ENCODE measurements at regions not wholly inside any gene's neighbourhood (a gene's known extent, or its start where the extent isn't known, plus 50 kb on each side); places are given as distances from the start of the nearest gene placed in this dataset.

DNA sequence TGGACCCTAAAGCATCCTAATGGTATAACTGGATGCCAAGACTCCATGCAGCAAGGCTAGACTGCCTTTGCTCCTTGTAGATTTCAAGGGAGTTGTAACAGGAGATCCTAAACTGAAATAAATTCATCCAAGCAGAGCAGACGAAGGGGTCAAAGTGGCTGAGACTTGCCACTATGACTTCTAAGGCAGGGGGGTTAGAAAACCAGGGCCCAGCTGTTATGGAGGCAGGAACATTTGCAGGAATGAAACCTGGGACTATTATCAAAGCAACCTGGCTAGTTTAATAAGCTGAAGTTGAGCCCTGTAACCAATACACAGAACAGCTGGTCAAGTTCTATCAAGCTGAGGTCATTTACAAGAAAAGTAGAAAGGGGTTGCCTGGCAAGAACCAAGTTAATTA, 122.2 kb upstream of the TRPC6 start:
- Histone ChIP-seq H2BK5ac (ENCODE audit: low read depth, low read length) (no peak overlapping the region), H4K91ac (replicated peaks; ENCODE audit: insufficient read length, low read length) (no peak overlapping the region), H2BK15ac (ENCODE audit: low read length) (no peak overlapping the region), H3K79me1 (ENCODE audit: low read depth, low read length) (no peaks in the 10 kb centered on the region), H3K4ac (replicated peaks; ENCODE audit: insufficient read length, low read depth, low read length) (no peak overlapping the region), H2BK120ac (replicated peaks; ENCODE audit: low read depth, low read length) (no peak overlapping the region), H3K27me3 (replicated peaks in 1 of 4; ENCODE audit: control insufficient read depth in 3 of 4, extremely low read depth in 1 of 4, insufficient read depth in 3 of 4, low read length in 3 of 4) (no peaks in the 10 kb centered on the region), H3K79me2 (ENCODE audit: control insufficient read depth in 1 of 2, insufficient read depth in 2 of 2, low read length in 2 of 2) (no peaks in the 10 kb centered on the region), H3K9ac (replicated peaks in 1 of 4; ENCODE audit: extremely low read depth in 1 of 4, low read depth in 3 of 4, low read length in 3 of 4) (no peak overlapping the region), H4K20me1 (replicated peaks in 1 of 2; ENCODE audit: control insufficient read depth in 1 of 2, insufficient read depth in 2 of 2, low read length in 2 of 2) (no peaks in the 10 kb centered on the region), H3K14ac (ENCODE audit: insufficient read length) (no peak overlapping the region), H3K23me2 (ENCODE audit: low read depth, low read length) (no peaks in the 10 kb centered on the region), H2BK12ac (ENCODE audit: low read depth, low read length) (no peak overlapping the region), H3K18ac (ENCODE audit: extremely low read depth, low read length) (no peak overlapping the region), H3K36me3 (ENCODE audit: control insufficient read depth in 2 of 4, insufficient read depth in 4 of 4, low read length in 3 of 4) (no peaks in the 10 kb centered on the region), H4K8ac (ENCODE audit: extremely low read depth, insufficient read depth, low read length) (no peak overlapping the region), H2AK5ac (ENCODE audit: low read depth, low read length) (0 out of 2 replicates have a peak overlapping the region, but pooled peaks have one; percentile 34), H3K23ac (ENCODE audit: insufficient read length) (no peak overlapping the region), H3K4me2 (ENCODE audit: insufficient read depth in 1 of 2, low read depth in 2 of 2, low read length in 2 of 2) (no peak overlapping the region), H2AFZ (ENCODE audit: low read length) (no peak overlapping the region), H2BK20ac (ENCODE audit: low read length) (no peak overlapping the region), H3K4me3 (ENCODE audit: extremely low read depth in 1 of 4, insufficient read depth in 2 of 4, low read depth in 3 of 4, low read length in 4 of 4) (no peak overlapping the region), H3K4me1 (replicated peaks in 1 of 4; ENCODE audit: control insufficient read depth in 3 of 4, insufficient read depth in 4 of 4, low read length in 3 of 4) (no peaks in the 10 kb centered on the region; a peak in 1 of 7 replicates), H4K5ac (ENCODE audit: insufficient read length, low read depth, low read length) (no peak overlapping the region), H3K56ac (replicated peaks; ENCODE audit: insufficient read length, low read depth, low read length) (no peak overlapping the region), H3K27ac (ENCODE audit: low read depth, low read length) (no peak overlapping the region), H3K9me3 (ENCODE audit: insufficient read depth in 2 of 2, low read depth in 1 of 2, low read length in 1 of 2) (no peaks in the 10 kb centered on the region)
- TF ChIP-seq HDAC6 (IDR thresholded peaks at IDR 0.05; ENCODE audit: low read depth, low read length): no peak
- no peak for TF ChIP-seq PHF8 (conservative IDR thresholded peaks at IDR 0.05; ENCODE audit: low read depth, low read length)
- TF ChIP-seq, protein P1, sequence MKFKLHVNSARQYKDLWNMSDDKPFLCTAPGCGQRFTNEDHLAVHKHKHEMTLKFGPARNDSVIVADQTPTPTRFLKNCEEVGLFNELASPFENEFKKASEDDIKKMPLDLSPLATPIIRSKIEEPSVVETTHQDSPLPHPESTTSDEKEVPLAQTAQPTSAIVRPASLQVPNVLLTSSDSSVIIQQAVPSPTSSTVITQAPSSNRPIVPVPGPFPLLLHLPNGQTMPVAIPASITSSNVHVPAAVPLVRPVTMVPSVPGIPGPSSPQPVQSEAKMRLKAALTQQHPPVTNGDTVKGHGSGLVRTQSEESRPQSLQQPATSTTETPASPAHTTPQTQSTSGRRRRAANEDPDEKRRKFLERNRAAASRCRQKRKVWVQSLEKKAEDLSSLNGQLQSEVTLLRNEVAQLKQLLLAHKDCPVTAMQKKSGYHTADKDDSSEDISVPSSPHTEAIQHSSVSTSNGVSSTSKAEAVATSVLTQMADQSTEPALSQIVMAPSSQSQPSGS (IDR thresholded peaks at IDR 0.05; ENCODE audit: low read length): no peak
- no peak for TF ChIP-seq JUND (IDR thresholded peaks at IDR 0.05; ENCODE audit: low read length)
- no peak for TF ChIP-seq SIX5 (IDR thresholded peaks at IDR 0.05; ENCODE audit: low read depth, low read length)
- TF ChIP-seq EP300 (IDR thresholded peaks at IDR 0.05; ENCODE audit: borderline replicate concordance in 1 of 2, low read depth in 2 of 2, low read length in 2 of 2): no peak
- no peak for FAIRE-seq
- no peak for DNase-seq (ENCODE audit: low read depth in 1 of 2, low spot score in 2 of 2)
- CTCF ChIA-PET (ENCODE audit: partially characterized antibody): interaction anchor here (0.5 to 0.7 kb wide), 2 partner anchors 12 to 302 kb away, joined by 3 to 4 read pairs; no protein-coding TSS in a partner anchor
- POLR2A ChIA-PET (ENCODE audit: partially characterized antibody): no interaction called here
- WGBS, 2 experiments (ENCODE audit: extremely low coverage in 1 of 2, insufficient coverage in 1 of 2, insufficient read length in 1 of 2, insufficient replicate concordance in 2 of 2, low coverage in 1 of 2, low lambda C conversion rate in 2 of 2, missing lambda C conversion rate in 1 of 2): 90% methylated on average over 1 of the region's 1 CpG; no CpG with 5 or more reads in 1 of the 2 experiments
